GM23338 (cell line): ENCODE measurements at regions not wholly inside any gene's neighbourhood (a gene's known extent, or its start where the extent isn't known, plus 50 kb on each side); places are given as distances from the start of the nearest gene placed in this dataset.

ENCODE experiments used
- CREB1 ChIP-seq: fragments of 250-450 bp; sonication (Bioruptor Pico); IDR thresholded peaks from 2 replicates; pipeline ENCODE4 v1.5.0; 2020; ENCODE audit warnings: low read depth, mild to moderate bottlenecking, moderate library complexity
- EZH2 ChIP-seq: fragments of 200-600 bp; sonication (generic); IDR thresholded peaks from one replicate; pipeline ENCODE4 v1.8.0; 2017; ENCODE audit warnings: antibody characterized with exemption, mild to moderate bottlenecking, low read depth; ENCODE audit not compliant: unreplicated experiment
- EZH2phosphoT487 ChIP-seq: fragments of 200-600 bp; sonication (generic); IDR thresholded peaks from one replicate; pipeline ENCODE4 v1.8.1; 2018; ENCODE audit warnings: antibody characterized with exemption; ENCODE audit not compliant: unreplicated experiment
- JUNB ChIP-seq: IDR thresholded peaks from one replicate; pipeline ENCODE4 v1.6.1; 2016; ENCODE audit warnings: antibody characterized with exemption; ENCODE audit not compliant: unreplicated experiment
- NANOG ChIP-seq: IDR thresholded peaks from 2 replicates; pipeline ENCODE4 v1.6.1; 2016; ENCODE audit warnings: antibody characterized with exemption, borderline replicate concordance
- STAT1 ChIP-seq: IDR thresholded peaks from one replicate; pipeline ENCODE4 v1.6.1; 2016; ENCODE audit warnings: antibody characterized with exemption; ENCODE audit not compliant: unreplicated experiment
- ZNF114 ChIP-seq: fragments of 250-450 bp; sonication (Bioruptor Pico); IDR thresholded peaks from 2 replicates; pipeline ENCODE4 v1.5.0; 2020; ENCODE audit warnings: mild to moderate bottlenecking, moderate library complexity
- TF ChIP-seq, protein P1 (sequence below): fragments of 250-450 bp; sonication (Bioruptor Pico); IDR thresholded peaks from 2 replicates; pipeline ENCODE4 v1.5.0; 2020; ENCODE audit warnings: mild to moderate bottlenecking, moderate library complexity
- TF ChIP-seq, protein P2 (sequence below), 2 experiments: fragments of 200-600 bp in 1 of 2; sonication (generic) in 1 of 2; conservative IDR thresholded peaks; 2 replicates each; pipeline versions ENCODE4 v1.5.1 to v1.6.1; 2016 to 2017; ENCODE audit warnings: antibody characterized with exemption in 2 of 2, low read depth in 2 of 2, mild to moderate bottlenecking in 2 of 2, moderate library complexity in 1 of 2
- TF ChIP-seq, protein P3 (sequence below): IDR thresholded peaks from one replicate; pipeline ENCODE4 v1.6.1; 2018; ENCODE audit warnings: antibody characterized with exemption; ENCODE audit not compliant: unreplicated experiment

DNA sequence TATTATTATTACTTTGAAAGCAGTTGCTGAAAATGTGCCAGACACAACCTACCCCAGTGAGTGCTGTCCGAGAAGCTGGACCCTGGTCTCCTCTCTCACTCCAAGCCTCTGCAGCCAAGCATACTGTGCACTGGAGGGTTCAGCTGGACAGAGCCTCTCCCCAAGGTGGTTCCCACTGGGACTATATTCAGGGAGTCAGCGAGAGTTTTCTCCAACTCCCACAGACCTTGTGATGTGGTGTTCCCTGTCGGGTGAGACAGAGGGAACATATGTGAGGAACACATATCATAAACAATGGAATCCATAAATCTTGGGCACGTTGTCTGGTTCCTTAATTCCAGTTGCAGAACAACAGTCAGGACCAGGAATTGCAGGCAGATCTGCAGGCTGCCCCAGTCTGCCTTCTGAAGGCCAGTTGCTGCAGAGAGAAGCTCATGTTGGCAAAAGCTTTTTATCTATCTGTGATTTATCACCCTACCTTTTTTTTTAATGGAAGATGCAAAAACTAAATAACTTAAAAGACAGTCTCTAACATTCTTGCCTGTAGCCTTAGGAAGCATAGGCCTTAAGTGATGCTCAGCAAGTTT is 619.8 kb upstream of the TBX3 start (continued):
- TF ChIP-seq, protein P1, sequence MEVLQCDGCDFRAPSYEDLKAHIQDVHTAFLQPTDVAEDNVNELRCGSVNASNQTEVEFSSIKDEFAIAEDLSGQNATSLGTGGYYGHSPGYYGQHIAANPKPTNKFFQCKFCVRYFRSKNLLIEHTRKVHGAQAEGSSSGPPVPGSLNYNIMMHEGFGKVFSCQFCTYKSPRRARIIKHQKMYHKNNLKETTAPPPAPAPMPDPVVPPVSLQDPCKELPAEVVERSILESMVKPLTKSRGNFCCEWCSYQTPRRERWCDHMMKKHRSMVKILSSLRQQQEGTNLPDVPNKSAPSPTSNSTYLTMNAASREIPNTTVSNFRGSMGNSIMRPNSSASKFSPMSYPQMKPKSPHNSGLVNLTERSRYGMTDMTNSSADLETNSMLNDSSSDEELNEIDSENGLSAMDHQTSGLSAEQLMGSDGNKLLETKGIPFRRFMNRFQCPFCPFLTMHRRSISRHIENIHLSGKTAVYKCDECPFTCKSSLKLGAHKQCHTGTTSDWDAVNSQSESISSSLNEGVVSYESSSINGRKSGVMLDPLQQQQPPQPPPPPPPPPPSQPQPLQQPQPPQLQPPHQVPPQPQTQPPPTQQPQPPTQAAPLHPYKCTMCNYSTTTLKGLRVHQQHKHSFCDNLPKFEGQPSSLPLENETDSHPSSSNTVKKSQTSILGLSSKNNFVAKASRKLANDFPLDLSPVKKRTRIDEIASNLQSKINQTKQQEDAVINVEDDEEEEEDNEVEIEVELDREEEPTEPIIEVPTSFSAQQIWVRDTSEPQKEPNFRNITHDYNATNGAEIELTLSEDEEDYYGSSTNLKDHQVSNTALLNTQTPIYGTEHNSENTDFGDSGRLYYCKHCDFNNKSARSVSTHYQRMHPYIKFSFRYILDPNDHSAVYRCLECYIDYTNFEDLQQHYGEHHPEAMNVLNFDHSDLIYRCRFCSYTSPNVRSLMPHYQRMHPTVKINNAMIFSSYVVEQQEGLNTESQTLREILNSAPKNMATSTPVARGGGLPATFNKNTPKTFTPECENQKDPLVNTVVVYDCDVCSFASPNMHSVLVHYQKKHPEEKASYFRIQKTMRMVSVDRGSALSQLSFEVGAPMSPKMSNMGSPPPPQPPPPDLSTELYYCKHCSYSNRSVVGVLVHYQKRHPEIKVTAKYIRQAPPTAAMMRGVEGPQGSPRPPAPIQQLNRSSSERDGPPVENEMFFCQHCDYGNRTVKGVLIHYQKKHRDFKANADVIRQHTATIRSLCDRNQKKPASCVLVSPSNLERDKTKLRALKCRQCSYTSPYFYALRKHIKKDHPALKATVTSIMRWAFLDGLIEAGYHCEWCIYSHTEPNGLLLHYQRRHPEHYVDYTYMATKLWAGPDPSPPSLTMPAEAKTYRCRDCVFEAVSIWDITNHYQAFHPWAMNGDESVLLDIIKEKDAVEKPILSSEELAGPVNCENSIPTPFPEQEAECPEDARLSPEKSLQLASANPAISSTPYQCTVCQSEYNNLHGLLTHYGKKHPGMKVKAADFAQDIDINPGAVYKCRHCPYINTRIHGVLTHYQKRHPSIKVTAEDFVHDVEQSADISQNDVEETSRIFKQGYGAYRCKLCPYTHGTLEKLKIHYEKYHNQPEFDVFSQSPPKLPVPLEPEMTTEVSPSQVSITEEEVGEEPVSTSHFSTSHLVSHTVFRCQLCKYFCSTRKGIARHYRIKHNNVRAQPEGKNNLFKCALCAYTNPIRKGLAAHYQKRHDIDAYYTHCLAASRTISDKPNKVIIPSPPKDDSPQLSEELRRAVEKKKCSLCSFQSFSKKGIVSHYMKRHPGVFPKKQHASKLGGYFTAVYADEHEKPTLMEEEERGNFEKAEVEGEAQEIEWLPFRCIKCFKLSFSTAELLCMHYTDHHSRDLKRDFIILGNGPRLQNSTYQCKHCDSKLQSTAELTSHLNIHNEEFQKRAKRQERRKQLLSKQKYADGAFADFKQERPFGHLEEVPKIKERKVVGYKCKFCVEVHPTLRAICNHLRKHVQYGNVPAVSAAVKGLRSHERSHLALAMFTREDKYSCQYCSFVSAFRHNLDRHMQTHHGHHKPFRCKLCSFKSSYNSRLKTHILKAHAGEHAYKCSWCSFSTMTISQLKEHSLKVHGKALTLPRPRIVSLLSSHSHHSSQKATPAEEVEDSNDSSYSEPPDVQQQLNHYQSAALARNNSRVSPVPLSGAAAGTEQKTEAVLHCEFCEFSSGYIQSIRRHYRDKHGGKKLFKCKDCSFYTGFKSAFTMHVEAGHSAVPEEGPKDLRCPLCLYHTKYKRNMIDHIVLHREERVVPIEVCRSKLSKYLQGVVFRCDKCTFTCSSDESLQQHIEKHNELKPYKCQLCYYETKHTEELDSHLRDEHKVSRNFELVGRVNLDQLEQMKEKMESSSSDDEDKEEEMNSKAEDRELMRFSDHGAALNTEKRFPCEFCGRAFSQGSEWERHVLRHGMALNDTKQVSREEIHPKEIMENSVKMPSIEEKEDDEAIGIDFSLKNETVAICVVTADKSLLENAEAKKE (CRISPR knock-in tag), result no peak
- no peak for TF ChIP-seq EZH2phosphoT487
- TF ChIP-seq JUNB, result no peak
- TF ChIP-seq, protein P2, sequence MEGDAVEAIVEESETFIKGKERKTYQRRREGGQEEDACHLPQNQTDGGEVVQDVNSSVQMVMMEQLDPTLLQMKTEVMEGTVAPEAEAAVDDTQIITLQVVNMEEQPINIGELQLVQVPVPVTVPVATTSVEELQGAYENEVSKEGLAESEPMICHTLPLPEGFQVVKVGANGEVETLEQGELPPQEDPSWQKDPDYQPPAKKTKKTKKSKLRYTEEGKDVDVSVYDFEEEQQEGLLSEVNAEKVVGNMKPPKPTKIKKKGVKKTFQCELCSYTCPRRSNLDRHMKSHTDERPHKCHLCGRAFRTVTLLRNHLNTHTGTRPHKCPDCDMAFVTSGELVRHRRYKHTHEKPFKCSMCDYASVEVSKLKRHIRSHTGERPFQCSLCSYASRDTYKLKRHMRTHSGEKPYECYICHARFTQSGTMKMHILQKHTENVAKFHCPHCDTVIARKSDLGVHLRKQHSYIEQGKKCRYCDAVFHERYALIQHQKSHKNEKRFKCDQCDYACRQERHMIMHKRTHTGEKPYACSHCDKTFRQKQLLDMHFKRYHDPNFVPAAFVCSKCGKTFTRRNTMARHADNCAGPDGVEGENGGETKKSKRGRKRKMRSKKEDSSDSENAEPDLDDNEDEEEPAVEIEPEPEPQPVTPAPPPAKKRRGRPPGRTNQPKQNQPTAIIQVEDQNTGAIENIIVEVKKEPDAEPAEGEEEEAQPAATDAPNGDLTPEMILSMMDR (conservative IDR thresholded peaks at IDR 0.05; ENCODE audit: low read depth in 2 of 2), result no peak
- no peak for TF ChIP-seq CREB1 (CRISPR knock-in tag)
- no peak for TF ChIP-seq ZNF114 (CRISPR knock-in tag)
- no peak for TF ChIP-seq STAT1
- TF ChIP-seq EZH2, result no peak
- no peak for TF ChIP-seq NANOG
- TF ChIP-seq, protein P3, sequence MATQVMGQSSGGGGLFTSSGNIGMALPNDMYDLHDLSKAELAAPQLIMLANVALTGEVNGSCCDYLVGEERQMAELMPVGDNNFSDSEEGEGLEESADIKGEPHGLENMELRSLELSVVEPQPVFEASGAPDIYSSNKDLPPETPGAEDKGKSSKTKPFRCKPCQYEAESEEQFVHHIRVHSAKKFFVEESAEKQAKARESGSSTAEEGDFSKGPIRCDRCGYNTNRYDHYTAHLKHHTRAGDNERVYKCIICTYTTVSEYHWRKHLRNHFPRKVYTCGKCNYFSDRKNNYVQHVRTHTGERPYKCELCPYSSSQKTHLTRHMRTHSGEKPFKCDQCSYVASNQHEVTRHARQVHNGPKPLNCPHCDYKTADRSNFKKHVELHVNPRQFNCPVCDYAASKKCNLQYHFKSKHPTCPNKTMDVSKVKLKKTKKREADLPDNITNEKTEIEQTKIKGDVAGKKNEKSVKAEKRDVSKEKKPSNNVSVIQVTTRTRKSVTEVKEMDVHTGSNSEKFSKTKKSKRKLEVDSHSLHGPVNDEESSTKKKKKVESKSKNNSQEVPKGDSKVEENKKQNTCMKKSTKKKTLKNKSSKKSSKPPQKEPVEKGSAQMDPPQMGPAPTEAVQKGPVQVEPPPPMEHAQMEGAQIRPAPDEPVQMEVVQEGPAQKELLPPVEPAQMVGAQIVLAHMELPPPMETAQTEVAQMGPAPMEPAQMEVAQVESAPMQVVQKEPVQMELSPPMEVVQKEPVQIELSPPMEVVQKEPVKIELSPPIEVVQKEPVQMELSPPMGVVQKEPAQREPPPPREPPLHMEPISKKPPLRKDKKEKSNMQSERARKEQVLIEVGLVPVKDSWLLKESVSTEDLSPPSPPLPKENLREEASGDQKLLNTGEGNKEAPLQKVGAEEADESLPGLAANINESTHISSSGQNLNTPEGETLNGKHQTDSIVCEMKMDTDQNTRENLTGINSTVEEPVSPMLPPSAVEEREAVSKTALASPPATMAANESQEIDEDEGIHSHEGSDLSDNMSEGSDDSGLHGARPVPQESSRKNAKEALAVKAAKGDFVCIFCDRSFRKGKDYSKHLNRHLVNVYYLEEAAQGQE, result no peak
